Small intestine (tissue), 7 donors: ENCODE measurements at regions not wholly inside any gene's neighbourhood (a gene's known extent, or its start where the extent isn't known, plus 50 kb on each side); places are given as distances from the start of the nearest gene placed in this dataset.

Source experiments
- DNase-seq, 2 donors: peaks; one replicate each; pipeline versions ENCODE4 v3.0.0 to v3.0.0-alpha.2; 2013
- FAIRE-seq: peaks from 2 replicates; lab custom pipeline; 2012; peaks lifted over from hg19 to GRCh38; lab: Jason Lieb, UNC
- H3K27ac ChIP-seq, 3 donors: one replicate each; pipeline ENCODE4 v1.5.1; 2013; ENCODE audit warnings: low read length in 2 of 3, mild to moderate bottlenecking in 2 of 3, control low read depth in 1 of 3, inconsistent platforms in 1 of 3, low read depth in 1 of 3, moderate library complexity in 1 of 3
- H3K27me3 ChIP-seq, 3 donors: one replicate each; pipeline ENCODE4 v1.6.1; 2013; ENCODE audit warnings: low read length in 3 of 3, inconsistent platforms in 1 of 3; ENCODE audit not compliant: control insufficient read depth in 3 of 3, insufficient read depth in 3 of 3
- H3K36me3 ChIP-seq, 3 donors: one replicate each; pipeline ENCODE4 v1.6.1; 2013; ENCODE audit warnings: low read length in 3 of 3, inconsistent platforms in 1 of 3, low read depth in 1 of 3, mild to moderate bottlenecking in 1 of 3, moderate library complexity in 1 of 3; ENCODE audit not compliant: control insufficient read depth in 3 of 3, insufficient read depth in 2 of 3
- H3K4me1 ChIP-seq, 3 donors: one replicate each; pipeline ENCODE4 v1.6.1; 2013; ENCODE audit warnings: low read length in 2 of 3, inconsistent platforms in 1 of 3, low read depth in 1 of 3, mild to moderate bottlenecking in 1 of 3, moderate library complexity in 1 of 3; ENCODE audit not compliant: control insufficient read depth in 3 of 3, insufficient read depth in 2 of 3
- H3K4me3 ChIP-seq, 3 donors: one replicate each; pipeline ENCODE4 v1.5.1; 2013; ENCODE audit warnings: low read length in 3 of 3, control low read depth in 1 of 3, inconsistent platforms in 1 of 3, low read depth in 1 of 3, mild to moderate bottlenecking in 1 of 3, moderate library complexity in 1 of 3
- H3K9me3 ChIP-seq, 2 donors: one replicate each; pipeline ENCODE4 v1.6.1; 2013; ENCODE audit warnings: low read depth in 1 of 2, low read length in 1 of 2; ENCODE audit not compliant: control insufficient read depth in 2 of 2, insufficient read depth in 1 of 2
- WGBS, 3 donors: extraction: QIAGEN DNeasy Blood & Tissue Kit; methylation state at CpG; one replicate each; pipeline ENCODE4 v1.1.7; 2013; 5-methylcytosine and 5-hydroxymethylcytosine counted together
- donor health status: healthy with polysubstance abuse.
- donor health status: control.
- donor health status: control.
- donor health status: Bipolar disorder and iron deficiency.
- donor health status: healthy.

DNA sequence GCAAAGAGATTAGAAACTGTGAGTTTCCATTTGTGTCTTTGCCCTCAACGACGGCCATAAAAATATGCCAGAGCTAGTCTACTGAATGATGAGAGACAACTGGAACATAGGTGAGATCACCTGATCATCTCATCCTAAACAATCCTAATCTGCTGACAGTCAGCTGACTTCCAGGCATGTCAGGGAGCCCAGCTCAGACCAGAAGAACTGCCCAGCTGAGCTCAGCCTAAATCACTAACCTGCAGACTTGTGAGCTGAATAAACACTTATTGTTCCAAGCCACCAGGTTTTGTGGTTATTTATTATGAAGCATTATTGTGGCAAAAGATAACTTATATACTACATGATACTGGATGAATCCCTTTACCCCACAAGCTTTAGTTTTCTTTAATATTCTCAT lies 118.9 kb upstream of the PLEKHG7 start:
- 95 to 98% (median 97%) methylated on average over 2 of the region's 2 CpGs for WGBS, 3 donors
- H3K36me3 ChIP-seq, result no peaks in the 10 kb centered on the region
- DNase-seq (no peak), FAIRE-seq (no peak)
- no peaks in the 10 kb centered on the region for H3K27me3 ChIP-seq
- peaks cover 0 to 9% of the 10 kb centered on the region in 2 donors for H3K9me3 ChIP-seq
- H3K27ac ChIP-seq, result no peak overlapping the region
- no peak overlapping the region for H3K4me3 ChIP-seq
- no peaks in the 10 kb centered on the region for H3K4me1 ChIP-seq

- Histone ChIP-seq H3K36me3 (no peaks in the 10 kb centered on the region), H3K9me3 (peaks cover 0 to 9% of the 10 kb centered on the region in 2 donors), H3K27me3 (no peaks in the 10 kb centered on the region), H3K4me3 (no peak overlapping the region), H3K27ac (no peak overlapping the region), H3K4me1 (no peaks in the 10 kb centered on the region)
- FAIRE-seq, result no peak
- DNase-seq, result no peak
- 83 to 100% (median 90%) methylated on average over 2 of the region's 2 CpGs for WGBS, 3 donors
These were observed 119.9 kb upstream of the PLEKHG7 start for GRCh38 chr12:92582893-92583292.

- H3K4me3 ChIP-seq, result no peak overlapping the region
- H3K27me3 ChIP-seq, result no peaks in the 10 kb centered on the region
- H3K36me3 ChIP-seq, result no peaks in the 10 kb centered on the region
- no peak overlapping the region for H3K27ac ChIP-seq
- H3K4me1 ChIP-seq, result no peaks in the 10 kb centered on the region
- H3K9me3 ChIP-seq, result peaks cover 0 to 9% of the 10 kb centered on the region in 2 donors
- 73 to 89% (median 83%) methylated on average over 4 of the region's 4 CpGs for WGBS, 3 donors
- FAIRE-seq (no peak), DNase-seq (no peak)
These were observed 120.3 kb upstream of the PLEKHG7 start for GRCh38 chr12:92582475-92582874.

- DNase-seq, result no peak
- no peaks in the 10 kb centered on the region for H3K36me3 ChIP-seq
- FAIRE-seq, result no peak
- peaks cover 0 to 9% of the 10 kb centered on the region in 2 donors for H3K9me3 ChIP-seq
- no peaks in the 10 kb centered on the region for H3K4me1 ChIP-seq
- H3K27ac ChIP-seq, result no peak overlapping the region
- no peaks in the 10 kb centered on the region for H3K27me3 ChIP-seq
- H3K4me3 ChIP-seq, result no peak overlapping the region
- WGBS, 3 donors, result 65 to 89% (median 73%) methylated on average over 1 of the region's 1 CpG
These were observed 121.2 kb upstream of the PLEKHG7 start for GRCh38 chr12:92581604-92582003.

GRCh38 chr12:92574911-92575570 lies 127.7 kb upstream of the PLEKHG7 start:
- FAIRE-seq (no peak), DNase-seq (peak; percentile 89 to 90)
- Histone ChIP-seq H3K4me3 (no peak overlapping the region), H3K4me1 (peaks cover 5 to 18% (median 7%) of the 10 kb centered on the region in 3 donors), H3K27ac (peak overlapping the region; percentile 26 to 51 (median 43)), H3K27me3 (no peaks in the 10 kb centered on the region), H3K36me3 (no peaks in the 10 kb centered on the region), H3K9me3 (peaks cover 0 to 7% of the 10 kb centered on the region in 2 donors)
- 59 to 79% (median 77%) methylated on average over 6 of the region's 6 CpGs for WGBS, 3 donors

DNA sequence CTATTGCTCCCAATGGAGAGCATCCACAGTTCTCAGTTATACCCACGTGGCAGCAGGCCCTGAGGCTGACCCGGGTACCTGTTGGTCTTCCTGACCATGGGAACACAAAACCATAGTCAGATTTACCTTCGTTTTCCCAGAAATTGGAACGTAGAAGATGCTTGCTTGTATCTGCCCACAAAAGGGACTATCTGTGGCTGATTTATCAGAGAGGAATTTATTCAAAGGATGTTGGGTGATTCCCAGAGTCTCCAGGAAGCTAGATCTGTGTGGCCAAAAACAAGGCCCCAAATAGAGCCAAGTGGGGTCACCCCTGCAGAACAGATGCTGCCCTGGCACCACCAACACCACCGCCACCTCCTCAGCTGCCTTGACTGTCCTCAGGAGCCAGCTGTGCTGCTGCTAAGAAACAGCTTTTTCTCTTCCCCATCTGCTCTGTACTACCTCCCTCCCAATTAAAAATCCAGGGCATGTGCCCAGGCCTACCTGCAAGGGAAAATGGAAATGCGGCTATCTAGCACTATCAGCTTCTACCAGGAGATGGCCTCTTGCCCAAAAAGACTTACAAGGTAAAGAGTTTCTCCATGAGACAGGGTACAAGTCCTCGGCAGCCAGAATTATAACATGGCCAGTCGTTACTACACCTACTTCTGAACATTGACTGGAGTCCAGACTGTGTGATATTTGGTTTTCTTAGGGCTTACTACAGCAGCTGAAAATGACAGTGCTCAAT lies 128.6 kb upstream of the PLEKHG7 start:
- peak overlapping the region in 2 of 3 donors; percentile 24 to 26 for H3K27ac ChIP-seq
- no peaks in the 10 kb centered on the region for H3K27me3 ChIP-seq
- DNase-seq, result peak in 1 of 2 donors; percentile 35
- 79 to 90% (median 88%) methylated on average over 8 of the region's 8 CpGs for WGBS, 3 donors
- peaks cover 0 to 7% of the 10 kb centered on the region in 2 donors for H3K9me3 ChIP-seq
- no peaks in the 10 kb centered on the region for H3K36me3 ChIP-seq
- no peak overlapping the region for H3K4me3 ChIP-seq
- H3K4me1 ChIP-seq, result peaks cover 5 to 21% (median 7%) of the 10 kb centered on the region in 3 donors
- FAIRE-seq, result no peak

- H3K36me3 ChIP-seq, result no peaks in the 10 kb centered on the region
- H3K4me3 ChIP-seq, result no peak overlapping the region
- DNase-seq (no peak), FAIRE-seq (no peak)
- no peak overlapping the region for H3K27ac ChIP-seq
- peaks cover 5 to 21% (median 7%) of the 10 kb centered on the region in 3 donors for H3K4me1 ChIP-seq
- WGBS, 3 donors, result 30 to 68% (median 44%) methylated on average over 4 of the region's 4 CpGs
- peaks cover 0 to 7% of the 10 kb centered on the region in 2 donors for H3K9me3 ChIP-seq
- H3K27me3 ChIP-seq, result no peaks in the 10 kb centered on the region
These were observed 129.7 kb upstream of the PLEKHG7 start for GRCh38 chr12:92573104-92573503.

DNA sequence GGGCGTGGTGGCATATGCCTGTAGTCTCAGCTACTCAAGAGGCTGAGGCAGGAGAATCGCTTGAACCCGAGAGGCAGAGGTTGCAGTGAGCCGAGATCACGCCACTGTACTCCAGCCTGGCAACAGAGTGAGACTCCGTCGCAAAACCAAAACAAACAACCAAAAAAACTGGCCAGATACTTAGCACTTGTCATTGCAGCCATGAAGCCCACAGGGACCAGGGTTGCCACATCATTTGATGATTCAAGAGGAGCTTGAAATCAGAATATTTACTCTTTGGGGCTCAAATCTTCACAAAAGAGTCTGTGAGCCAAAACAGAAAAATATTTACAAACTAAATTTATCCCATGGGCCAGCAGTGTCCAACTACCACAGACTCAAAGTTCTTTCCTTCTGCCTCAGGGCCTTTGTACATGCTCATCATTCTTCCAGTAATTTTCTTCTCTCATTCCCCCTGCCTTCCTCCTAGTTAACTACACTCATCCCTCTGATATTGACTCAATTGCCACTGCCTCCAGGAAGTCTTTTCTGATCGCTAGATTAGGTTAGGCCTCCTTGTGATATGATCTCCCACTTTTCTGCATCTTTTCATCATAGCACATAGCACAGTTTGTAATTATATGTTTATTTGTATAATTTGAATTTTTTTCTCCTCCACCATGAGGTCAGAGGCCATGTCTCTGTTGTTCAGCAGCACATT lies 130.8 kb upstream of the PLEKHG7 start:
- no peak for FAIRE-seq
- DNase-seq, result no peak
- 94 to 96% (median 95%) methylated on average over 8 of the region's 8 CpGs for WGBS, 3 donors
- Histone ChIP-seq H3K36me3 (no peaks in the 10 kb centered on the region), H3K4me3 (no peak overlapping the region), H3K27me3 (no peaks in the 10 kb centered on the region), H3K4me1 (peaks cover 5 to 21% (median 7%) of the 10 kb centered on the region in 3 donors), H3K27ac (no peak overlapping the region), H3K9me3 (peaks cover 0 to 7% of the 10 kb centered on the region in 2 donors)
